NCI-H1930 (cell line): ENCODE measurements at regions not wholly inside any gene's neighbourhood (a gene's known extent, or its start where the extent isn't known, plus 50 kb on each side); places are given as distances from the start of the nearest gene placed in this dataset.

Experiments
- DNase-seq, 2 experiments: peaks; one replicate each; lab custom pipeline; 2025; lab: John Stamatoyannopoulos, UW

- no peak for DNase-seq
Observed at GRCh38 chrX:7280520-7280919, 132.6 kb upstream of the PUDP start.

GRCh38 chrX:7272346-7272745 lies 124.4 kb upstream of the PUDP start:
- no peak for DNase-seq

- DNase-seq, result no peak
Observed at GRCh38 chrX:7270933-7271332, 123.0 kb upstream of the PUDP start.

GRCh38 chrX:7269991-7270390 lies 122.0 kb upstream of the PUDP start:
- no peak for DNase-seq

GRCh38 chrX:7269589-7269988 lies 121.6 kb upstream of the PUDP start:
- no peak for DNase-seq

GRCh38 chrX:7266288-7266687 lies 118.3 kb upstream of the PUDP start:
- no peak for DNase-seq

- DNase-seq, result no peak
Observed at GRCh38 chrX:7264399-7264798, 116.4 kb upstream of the PUDP start.

- no peak for DNase-seq
Observed at GRCh38 chrX:7263961-7264360, 116.0 kb upstream of the PUDP start.

GRCh38 chrX:7263330-7263729 lies 115.4 kb upstream of the PUDP start:
- DNase-seq, result no peak

- no peak for DNase-seq
Observed at GRCh38 chrX:7262551-7262950, 114.6 kb upstream of the PUDP start.

- DNase-seq, result no peak
Observed at GRCh38 chrX:7261672-7262332, 113.8 kb upstream of the PUDP start.

GRCh38 chrX:7254144-7254543 lies 106.2 kb upstream of the PUDP start:
- DNase-seq, result no peak

- no peak for DNase-seq
Observed at GRCh38 chrX:7253565-7253964, 105.6 kb upstream of the PUDP start.

- DNase-seq, result no peak
Observed at GRCh38 chrX:7252013-7252610, 104.2 kb upstream of the PUDP start.

- no peak for DNase-seq
Observed at GRCh38 chrX:7247346-7247745, 99.4 kb upstream of the PUDP start.

- DNase-seq, result no peak
Observed at GRCh38 chrX:7244405-7244804, 96.5 kb upstream of the PUDP start.

- DNase-seq, result no peak
Observed at GRCh38 chrX:7242613-7243012, 94.7 kb upstream of the PUDP start.

GRCh38 chrX:7240929-7241328 lies 93.0 kb upstream of the PUDP start:
- DNase-seq, result no peak

GRCh38 chrX:7235071-7235470 lies 87.1 kb upstream of the PUDP start:
- no peak for DNase-seq

- no peak for DNase-seq
Observed at GRCh38 chrX:7233580-7234406, 85.8 kb upstream of the PUDP start.

- no peak for DNase-seq
Observed at GRCh38 chrX:7228226-7228625, 80.3 kb upstream of the PUDP start.

GRCh38 chrX:7225338-7225737 lies 77.4 kb upstream of the PUDP start:
- no peak for DNase-seq

GRCh38 chrX:7223271-7223670 lies 75.3 kb upstream of the PUDP start:
- DNase-seq, result no peak
